ENCODE measurements at regions not wholly inside any gene's neighbourhood (a gene's known extent, or its start where the extent isn't known, plus 50 kb on each side); places are given as distances from the start of the nearest gene placed in this dataset.
"Not testable (repeated sequence)": the region's sequence is repeated elsewhere in the genome, so short reads cannot be mapped to it uniquely, and the experiment has no call there.

- peak; percentile 15 for DNase-seq (ENCODE audit: low spot score)
These were observed 78.3 kb upstream of the LMCD1 start for GRCh38 chr3:8423307-8423706.

- DNase-seq (ENCODE audit: low spot score), result no peak
These were observed 77.3 kb upstream of the LMCD1 start for GRCh38 chr3:8424281-8424680.

- no peak for DNase-seq (ENCODE audit: low spot score)
These were observed 64.8 kb upstream of the LMCD1 start for GRCh38 chr3:8436661-8437287.

- no peak for DNase-seq (ENCODE audit: low spot score)
These were observed 63.0 kb upstream of the LMCD1 start for GRCh38 chr3:8438507-8439079.

- DNase-seq (ENCODE audit: low spot score), result not testable (repeated sequence)
These were observed 61.5 kb upstream of the LMCD1 start for GRCh38 chr3:8440142-8440541.

- peak; percentile 65 for DNase-seq (ENCODE audit: low spot score)
These were observed 59.6 kb upstream of the LMCD1 start for GRCh38 chr3:8441969-8442559.

- no peak for DNase-seq (ENCODE audit: low spot score)
These were observed 58.5 kb upstream of the LMCD1 start for GRCh38 chr3:8442993-8443650.

GRCh38 chr3:8443829-8444791, 57.5 kb upstream of the LMCD1 start:
- DNase-seq (ENCODE audit: low spot score), result peak; percentile 87

- no peak for DNase-seq (ENCODE audit: low spot score)
These were observed 56.7 kb upstream of the LMCD1 start for GRCh38 chr3:8444883-8445282.

- no peak for DNase-seq (ENCODE audit: low spot score)
These were observed 55.8 kb upstream of the LMCD1 start for GRCh38 chr3:8445861-8446260.

- DNase-seq (ENCODE audit: low spot score), result no peak
These were observed 54.8 kb upstream of the LMCD1 start for GRCh38 chr3:8446845-8447244.

GRCh38 chr3:8450618-8451017, 51.0 kb upstream of the LMCD1 start:
- DNase-seq (ENCODE audit: low spot score), result no peak

GRCh38 chr3:8451696-8452095, 49.9 kb upstream of the LMCD1 start:
- DNase-seq (ENCODE audit: low spot score), result no peak

All from COLO829 (cell line).